SK-N-SH (cell line): ENCODE measurements at regions not wholly inside any gene's neighbourhood (a gene's known extent, or its start where the extent isn't known, plus 50 kb on each side); places are given as distances from the start of the nearest gene placed in this dataset.

ENCODE experiments used
- EP300 ChIP-seq, 2 experiments: IDR thresholded peaks; 2 replicates each; pipeline versions ENCODE4 v1.4.0 to v1.6.1; 2012; ENCODE audit warnings: borderline replicate concordance in 1 of 2, low read depth in 1 of 2, low read length in 1 of 2
- GABPA ChIP-seq: IDR thresholded peaks from 2 replicates; pipeline ENCODE4 v1.4.0; 2012; ENCODE audit warnings: low read depth, mild to moderate bottlenecking
- GATA2 ChIP-seq: sonication (generic); formaldehyde crosslinking; IDR thresholded peaks from 2 replicates; pipeline ENCODE4 v1.5.0; 2020; ENCODE audit warnings: mild to moderate bottlenecking, missing genetic modification reagents
- NFIC ChIP-seq: IDR thresholded peaks from 2 replicates; pipeline ENCODE4 v1.4.0; 2012; ENCODE audit warnings: borderline replicate concordance
- NRF1 ChIP-seq: IDR thresholded peaks from 2 replicates; pipeline ENCODE4 v1.6.1; 2012; ENCODE audit warnings: low read depth, mild to moderate bottlenecking, low read length
- RXRA ChIP-seq: IDR thresholded peaks from 2 replicates; pipeline ENCODE4 v1.4.0; 2012; ENCODE audit warnings: low read depth, mild to moderate bottlenecking, borderline replicate concordance
- TAF1 ChIP-seq: IDR thresholded peaks from 2 replicates; pipeline ENCODE4 v1.6.1; 2012; ENCODE audit warnings: low read depth, mild to moderate bottlenecking, low read length, moderate library complexity, borderline replicate concordance
- YY1 ChIP-seq: IDR thresholded peaks from 2 replicates; pipeline ENCODE4 v1.4.0; 2012; ENCODE audit warnings: low read depth, mild to moderate bottlenecking
- TF ChIP-seq, protein P1 (sequence below): fragments of 200-600 bp; sonication (generic); IDR thresholded peaks from 2 replicates; pipeline ENCODE4 v1.6.1; 2017; ENCODE audit warnings: antibody characterized with exemption, mild to moderate bottlenecking, moderate library complexity
- TF ChIP-seq, protein P2 (sequence below): fragments of 150-350 bp; IDR thresholded peaks from 2 replicates; pipeline ENCODE4 v1.6.1; 2017; ENCODE audit warnings: antibody characterized with exemption, low read length, low read depth, borderline replicate concordance
- TF ChIP-seq, protein P3 (sequence below): IDR thresholded peaks from 2 replicates; pipeline ENCODE4 v1.6.1; 2012; ENCODE audit warnings: mild to moderate bottlenecking, low read depth, low read length, moderate library complexity
- TF ChIP-seq, protein P4 (sequence below): IDR thresholded peaks from 2 replicates; pipeline ENCODE4 v1.4.0; 2012; ENCODE audit warnings: low read depth, borderline replicate concordance
- TF ChIP-seq, protein P5 (sequence below): IDR thresholded peaks from 2 replicates; pipeline ENCODE4 v1.4.0; 2012; ENCODE audit warnings: low read depth

DNA sequence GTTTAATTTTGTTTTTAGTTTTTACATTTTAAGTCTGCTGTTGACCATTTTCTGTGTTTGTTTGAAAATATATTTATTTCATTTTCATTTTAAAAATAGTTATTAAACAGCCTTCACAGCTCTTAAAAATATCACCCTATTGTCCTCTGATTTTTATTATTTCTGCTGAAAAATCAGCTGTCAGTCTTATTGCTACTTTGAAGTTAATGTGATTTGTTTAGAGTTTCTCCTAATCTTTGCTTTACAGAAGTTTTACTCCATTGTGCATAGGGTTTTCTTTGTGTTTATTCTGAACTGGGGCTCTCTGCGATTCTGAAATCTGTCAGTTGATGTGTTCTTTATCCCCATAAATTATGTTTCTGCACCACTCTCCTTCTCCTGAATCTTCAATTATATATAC lies 486.3 kb downstream of the SOX5 start:
- TF ChIP-seq YY1 (no peak), NFIC (no peak), NRF1 (no peak), RXRA (no peak), TAF1 (no peak), EP300 (IDR thresholded peaks at IDR 0.05; ENCODE audit: borderline replicate concordance in 1 of 2, low read depth in 1 of 2, low read length in 1 of 2) (no peak), GATA2 (CRISPR knock-in tag) (no peak), GABPA (no peak)
- TF ChIP-seq, protein P1, sequence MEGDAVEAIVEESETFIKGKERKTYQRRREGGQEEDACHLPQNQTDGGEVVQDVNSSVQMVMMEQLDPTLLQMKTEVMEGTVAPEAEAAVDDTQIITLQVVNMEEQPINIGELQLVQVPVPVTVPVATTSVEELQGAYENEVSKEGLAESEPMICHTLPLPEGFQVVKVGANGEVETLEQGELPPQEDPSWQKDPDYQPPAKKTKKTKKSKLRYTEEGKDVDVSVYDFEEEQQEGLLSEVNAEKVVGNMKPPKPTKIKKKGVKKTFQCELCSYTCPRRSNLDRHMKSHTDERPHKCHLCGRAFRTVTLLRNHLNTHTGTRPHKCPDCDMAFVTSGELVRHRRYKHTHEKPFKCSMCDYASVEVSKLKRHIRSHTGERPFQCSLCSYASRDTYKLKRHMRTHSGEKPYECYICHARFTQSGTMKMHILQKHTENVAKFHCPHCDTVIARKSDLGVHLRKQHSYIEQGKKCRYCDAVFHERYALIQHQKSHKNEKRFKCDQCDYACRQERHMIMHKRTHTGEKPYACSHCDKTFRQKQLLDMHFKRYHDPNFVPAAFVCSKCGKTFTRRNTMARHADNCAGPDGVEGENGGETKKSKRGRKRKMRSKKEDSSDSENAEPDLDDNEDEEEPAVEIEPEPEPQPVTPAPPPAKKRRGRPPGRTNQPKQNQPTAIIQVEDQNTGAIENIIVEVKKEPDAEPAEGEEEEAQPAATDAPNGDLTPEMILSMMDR = no peak
- TF ChIP-seq, protein P2, sequence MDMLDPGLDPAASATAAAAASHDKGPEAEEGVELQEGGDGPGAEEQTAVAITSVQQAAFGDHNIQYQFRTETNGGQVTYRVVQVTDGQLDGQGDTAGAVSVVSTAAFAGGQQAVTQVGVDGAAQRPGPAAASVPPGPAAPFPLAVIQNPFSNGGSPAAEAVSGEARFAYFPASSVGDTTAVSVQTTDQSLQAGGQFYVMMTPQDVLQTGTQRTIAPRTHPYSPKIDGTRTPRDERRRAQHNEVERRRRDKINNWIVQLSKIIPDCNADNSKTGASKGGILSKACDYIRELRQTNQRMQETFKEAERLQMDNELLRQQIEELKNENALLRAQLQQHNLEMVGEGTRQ = no peak
- TF ChIP-seq, protein P3, sequence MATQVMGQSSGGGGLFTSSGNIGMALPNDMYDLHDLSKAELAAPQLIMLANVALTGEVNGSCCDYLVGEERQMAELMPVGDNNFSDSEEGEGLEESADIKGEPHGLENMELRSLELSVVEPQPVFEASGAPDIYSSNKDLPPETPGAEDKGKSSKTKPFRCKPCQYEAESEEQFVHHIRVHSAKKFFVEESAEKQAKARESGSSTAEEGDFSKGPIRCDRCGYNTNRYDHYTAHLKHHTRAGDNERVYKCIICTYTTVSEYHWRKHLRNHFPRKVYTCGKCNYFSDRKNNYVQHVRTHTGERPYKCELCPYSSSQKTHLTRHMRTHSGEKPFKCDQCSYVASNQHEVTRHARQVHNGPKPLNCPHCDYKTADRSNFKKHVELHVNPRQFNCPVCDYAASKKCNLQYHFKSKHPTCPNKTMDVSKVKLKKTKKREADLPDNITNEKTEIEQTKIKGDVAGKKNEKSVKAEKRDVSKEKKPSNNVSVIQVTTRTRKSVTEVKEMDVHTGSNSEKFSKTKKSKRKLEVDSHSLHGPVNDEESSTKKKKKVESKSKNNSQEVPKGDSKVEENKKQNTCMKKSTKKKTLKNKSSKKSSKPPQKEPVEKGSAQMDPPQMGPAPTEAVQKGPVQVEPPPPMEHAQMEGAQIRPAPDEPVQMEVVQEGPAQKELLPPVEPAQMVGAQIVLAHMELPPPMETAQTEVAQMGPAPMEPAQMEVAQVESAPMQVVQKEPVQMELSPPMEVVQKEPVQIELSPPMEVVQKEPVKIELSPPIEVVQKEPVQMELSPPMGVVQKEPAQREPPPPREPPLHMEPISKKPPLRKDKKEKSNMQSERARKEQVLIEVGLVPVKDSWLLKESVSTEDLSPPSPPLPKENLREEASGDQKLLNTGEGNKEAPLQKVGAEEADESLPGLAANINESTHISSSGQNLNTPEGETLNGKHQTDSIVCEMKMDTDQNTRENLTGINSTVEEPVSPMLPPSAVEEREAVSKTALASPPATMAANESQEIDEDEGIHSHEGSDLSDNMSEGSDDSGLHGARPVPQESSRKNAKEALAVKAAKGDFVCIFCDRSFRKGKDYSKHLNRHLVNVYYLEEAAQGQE = no peak
- TF ChIP-seq, protein P4, sequence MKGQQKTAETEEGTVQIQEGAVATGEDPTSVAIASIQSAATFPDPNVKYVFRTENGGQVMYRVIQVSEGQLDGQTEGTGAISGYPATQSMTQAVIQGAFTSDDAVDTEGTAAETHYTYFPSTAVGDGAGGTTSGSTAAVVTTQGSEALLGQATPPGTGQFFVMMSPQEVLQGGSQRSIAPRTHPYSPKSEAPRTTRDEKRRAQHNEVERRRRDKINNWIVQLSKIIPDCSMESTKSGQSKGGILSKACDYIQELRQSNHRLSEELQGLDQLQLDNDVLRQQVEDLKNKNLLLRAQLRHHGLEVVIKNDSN = no peak
- TF ChIP-seq, protein P5, sequence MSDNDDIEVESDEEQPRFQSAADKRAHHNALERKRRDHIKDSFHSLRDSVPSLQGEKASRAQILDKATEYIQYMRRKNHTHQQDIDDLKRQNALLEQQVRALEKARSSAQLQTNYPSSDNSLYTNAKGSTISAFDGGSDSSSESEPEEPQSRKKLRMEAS = no peak
